GM04504 (cell line): ENCODE measurements at regions not wholly inside any gene's neighbourhood (a gene's known extent, or its start where the extent isn't known, plus 50 kb on each side); places are given as distances from the start of the nearest gene placed in this dataset.
"Not testable (repeated sequence)": the region's sequence is repeated elsewhere in the genome, so short reads cannot be mapped to it uniquely, and the experiment has no call there.

Experiments
- DNase-seq: peaks from one replicate; pipeline ENCODE4 v3.0.0-alpha.2; 2012; ENCODE audit warnings: low read depth

DNA sequence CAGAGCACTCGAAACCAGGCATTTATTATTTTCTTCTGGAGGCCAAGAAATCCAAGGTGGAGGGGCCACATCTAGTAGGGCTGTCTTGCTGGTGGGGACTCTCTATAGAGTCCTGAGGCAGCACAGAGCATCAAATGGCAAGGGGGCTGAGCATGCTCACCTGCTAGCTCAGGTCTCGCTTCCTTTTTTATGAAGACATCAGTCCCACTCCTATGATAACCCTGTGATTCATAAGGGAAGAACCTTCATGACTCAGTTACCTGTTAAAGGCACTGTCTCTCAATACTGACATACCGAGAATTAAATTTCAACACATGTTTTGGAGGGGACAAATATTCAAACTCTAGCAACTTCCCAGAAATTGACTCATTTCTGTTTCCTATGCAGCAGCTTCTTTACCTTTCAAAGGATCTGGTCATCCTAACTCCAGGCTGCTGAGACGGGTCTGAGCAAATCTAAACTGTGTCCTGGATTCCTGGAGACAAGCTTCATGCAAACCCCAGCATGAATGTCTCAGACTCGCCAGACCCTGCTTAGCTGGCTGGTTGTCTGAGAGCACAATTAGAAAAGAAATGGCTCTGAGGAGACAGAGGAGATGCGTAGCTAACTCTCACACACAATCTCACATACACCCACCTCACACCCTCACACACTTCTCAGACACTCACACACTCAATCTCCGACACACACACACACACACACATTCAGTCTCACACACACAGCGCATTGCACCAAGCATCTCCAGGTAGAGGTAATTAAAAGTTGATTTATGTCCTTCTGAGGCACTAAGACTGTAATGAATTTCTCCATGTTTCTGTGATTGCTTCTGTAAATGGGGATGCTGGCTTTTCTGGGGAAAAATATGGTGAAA, 280.8 kb downstream of the BCL2L11 start:
- DNase-seq = not testable (repeated sequence)

DNA sequence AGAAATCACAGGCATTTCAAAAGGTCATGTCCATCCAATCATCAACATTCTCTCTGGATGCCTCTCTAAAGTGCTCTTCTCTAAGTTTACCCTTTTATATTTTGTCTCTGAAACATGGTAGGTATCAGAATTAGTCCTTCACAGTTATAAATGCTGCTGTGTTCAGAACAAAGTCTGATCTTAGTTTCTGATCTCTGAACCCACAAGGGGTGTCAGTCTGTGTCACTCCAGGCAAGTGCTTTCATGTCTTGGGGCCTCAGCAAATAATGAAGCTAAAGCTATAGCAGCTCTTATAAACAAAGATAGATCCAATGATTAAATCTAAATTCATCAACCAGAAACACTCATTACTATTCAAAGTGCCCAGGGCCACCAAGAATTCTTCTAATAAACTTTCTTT, 281.7 kb downstream of the BCL2L11 start:
- not testable (repeated sequence) for DNase-seq

DNA sequence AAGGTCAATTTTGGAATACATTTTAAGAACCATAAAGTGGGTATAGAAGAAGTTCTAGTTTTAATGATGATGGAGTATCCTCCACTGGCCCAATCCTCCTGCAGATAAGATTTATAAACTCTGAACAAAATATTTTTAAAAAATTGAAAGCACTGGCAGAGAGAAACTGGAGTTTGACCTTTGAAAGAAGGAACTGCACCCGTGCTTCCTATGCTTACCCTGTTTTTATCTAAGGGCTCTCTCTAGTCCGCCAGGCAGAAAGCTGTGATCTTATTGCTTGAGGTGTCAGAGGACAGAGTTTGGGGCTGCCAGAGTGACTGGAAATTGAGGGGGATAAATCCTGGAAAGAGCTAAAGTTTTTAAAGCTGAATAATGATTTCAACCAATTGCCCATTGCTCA, 282.6 kb downstream of the BCL2L11 start:
- not testable (repeated sequence) for DNase-seq

DNA sequence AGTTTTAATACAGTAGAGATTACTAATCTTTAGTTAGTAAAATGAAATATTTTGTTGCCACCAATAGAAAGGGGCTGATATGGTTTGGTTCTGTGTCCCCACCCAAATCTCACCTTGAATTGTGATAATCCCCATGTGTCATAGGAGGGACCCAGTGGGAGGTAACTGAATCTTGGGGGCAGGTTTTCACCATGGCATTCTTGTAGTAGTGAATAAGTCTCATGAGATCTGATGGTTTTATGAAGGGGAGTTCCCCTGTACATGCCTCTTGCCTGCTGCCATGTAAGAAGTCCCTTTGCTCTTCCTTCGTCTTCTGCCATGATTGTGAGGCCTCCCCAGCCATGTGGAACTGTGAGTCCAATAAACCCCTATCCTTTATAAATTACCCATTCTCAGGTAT, 285.9 kb downstream of the BCL2L11 start:
- not testable (repeated sequence) for DNase-seq

DNA sequence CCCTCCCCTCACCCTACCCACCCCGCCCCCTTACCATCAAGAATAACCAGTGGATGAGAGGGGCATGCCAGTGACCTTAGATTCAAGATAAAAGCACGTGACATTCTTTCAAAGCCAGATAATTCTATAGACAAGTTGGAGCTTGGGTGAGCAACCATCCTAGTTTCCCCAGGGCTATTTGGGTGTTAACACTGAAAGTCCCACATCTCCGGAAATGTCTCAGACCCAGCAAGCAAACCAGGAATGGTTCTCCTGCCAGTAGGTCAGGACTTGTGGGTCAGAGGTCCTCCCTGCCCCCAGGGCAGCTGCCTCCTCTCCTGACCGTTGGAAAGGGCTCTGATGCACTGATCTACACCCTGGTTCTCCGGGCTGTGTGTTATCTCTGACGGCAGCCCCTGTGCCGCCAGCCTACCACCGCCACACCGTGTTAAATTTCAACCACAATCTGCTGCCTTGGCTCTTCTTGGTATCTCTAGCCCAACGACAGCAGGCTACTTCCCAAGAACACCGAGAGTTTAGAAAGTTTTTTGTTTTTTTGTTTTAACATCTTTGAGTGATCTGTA, 287.0 kb downstream of the BCL2L11 start:
- DNase-seq = not testable (repeated sequence)

DNA sequence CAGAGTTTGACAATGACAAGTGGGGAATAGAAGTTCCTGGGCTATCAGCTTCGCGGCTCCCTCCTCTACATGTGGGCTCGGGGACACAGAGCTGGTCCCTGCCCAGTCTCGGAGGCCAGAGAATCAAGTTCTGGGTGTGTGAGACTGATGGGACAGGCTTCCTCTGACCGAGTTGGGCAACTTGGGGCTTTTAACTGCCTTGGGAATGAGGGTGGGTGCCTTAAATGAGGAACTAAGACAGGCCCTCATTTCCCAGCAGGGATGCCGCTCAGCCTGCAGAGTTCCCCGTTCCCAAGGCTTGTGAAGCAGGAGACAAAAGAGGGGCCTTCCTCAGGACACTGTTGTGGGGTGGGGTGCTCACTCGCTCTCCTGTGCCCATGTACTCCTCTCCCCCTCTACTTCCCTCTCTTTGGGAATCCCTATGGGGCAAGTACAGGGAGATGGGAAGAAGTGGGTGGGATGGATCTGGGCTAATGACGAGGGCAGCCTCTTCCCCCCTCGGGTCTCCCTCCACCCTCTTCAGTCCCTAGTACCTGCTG, 290.2 kb downstream of the BCL2L11 start:
- not testable (repeated sequence) for DNase-seq

DNA sequence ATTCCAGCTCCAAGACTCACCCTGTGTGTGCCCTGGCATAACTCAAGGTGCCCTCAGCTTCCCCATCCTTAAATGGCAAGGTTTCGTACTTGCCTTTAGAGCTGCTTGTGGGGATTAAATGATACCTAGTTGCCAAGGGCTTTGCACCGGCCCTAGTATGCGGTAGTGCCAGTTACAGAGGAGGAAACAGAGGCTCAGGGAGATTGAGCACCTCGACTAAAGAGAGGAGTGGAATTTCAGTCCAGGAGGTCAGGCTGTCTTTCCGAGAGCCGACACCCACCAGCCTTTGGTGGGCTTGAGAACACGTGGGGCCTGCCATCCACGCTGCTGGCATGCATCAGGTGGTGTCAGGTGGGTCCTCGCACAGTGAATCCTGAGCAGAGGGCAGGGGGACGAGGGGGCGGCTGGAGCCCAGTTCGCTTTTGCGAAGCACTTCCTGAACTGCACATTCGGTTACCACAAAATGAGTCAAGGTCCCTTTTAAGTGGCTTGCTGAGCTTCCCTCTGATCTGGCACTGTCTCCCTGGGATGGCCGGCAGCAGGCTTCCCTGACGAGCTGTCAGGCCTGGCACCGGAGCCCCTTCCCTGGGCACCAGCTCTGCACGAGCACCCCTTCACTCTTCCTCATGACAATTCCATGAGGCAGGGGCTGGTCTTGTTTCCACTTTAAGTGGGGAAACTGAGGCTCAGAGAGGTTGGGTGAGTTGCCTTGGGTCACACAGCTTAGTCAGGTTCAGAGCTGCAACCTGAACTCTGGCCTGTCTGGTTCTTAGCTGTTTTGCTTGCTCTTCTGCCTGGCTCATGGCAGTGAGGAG, 291.4 kb downstream of the BCL2L11 start:
- not testable (repeated sequence) for DNase-seq

DNA sequence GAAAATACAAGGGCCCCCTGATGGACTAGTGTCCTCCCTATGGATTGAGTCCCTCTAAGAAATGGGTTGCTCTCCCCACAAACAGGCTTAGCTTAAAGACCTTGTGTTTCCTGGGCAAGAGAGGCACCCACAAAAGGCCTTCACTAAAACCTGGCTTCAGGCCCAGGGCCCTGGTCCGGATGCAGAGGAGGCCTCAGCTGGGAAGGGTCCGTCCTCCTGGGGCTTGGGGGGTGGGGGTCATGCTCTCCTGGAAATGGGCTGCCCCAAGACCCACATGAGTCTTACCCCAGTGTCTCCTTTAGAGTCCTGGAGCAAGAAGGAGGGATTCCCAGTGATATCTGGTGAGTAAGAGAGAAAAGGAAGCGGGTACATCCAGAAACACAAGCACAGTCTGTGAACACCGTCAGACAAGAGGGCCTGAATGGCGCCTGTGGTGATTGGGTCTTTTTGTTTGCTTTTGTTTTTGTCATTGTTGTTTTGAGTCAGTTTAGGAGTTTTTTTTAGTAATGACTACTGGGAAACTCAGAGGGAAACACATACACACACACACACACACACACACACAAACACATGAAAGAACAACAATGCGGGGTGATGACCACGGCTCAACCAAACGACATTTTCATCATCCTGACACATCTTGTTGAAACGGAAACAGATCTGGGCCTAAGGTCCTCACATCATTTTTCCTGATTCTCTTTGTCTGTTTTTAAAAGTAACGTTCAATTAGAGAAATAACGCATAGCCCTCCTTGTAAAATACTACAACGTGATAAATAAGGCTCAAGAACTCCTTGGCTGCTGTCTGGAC, 292.3 kb downstream of the BCL2L11 start:
- not testable (repeated sequence) for DNase-seq

DNA sequence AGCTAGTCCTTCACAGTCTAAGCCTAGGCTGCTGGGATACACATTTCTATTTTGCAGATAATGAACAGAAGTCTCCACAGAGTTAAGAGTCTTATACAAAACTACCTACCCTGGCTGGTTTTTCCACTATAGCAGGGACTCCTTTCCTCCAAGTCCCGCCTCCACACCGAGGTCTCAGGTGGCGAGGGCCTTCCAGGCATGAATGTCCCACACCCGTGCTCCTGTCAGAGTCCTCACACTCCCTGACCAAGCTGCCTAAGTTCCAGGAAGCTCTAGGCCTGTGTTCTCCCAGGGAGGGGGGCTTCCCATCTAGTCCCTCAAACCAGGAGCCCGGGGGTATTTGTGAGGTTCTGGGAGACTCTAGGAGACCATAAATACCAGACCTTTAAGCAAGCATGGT, 293.2 kb downstream of the BCL2L11 start:
- DNase-seq = not testable (repeated sequence)

DNA sequence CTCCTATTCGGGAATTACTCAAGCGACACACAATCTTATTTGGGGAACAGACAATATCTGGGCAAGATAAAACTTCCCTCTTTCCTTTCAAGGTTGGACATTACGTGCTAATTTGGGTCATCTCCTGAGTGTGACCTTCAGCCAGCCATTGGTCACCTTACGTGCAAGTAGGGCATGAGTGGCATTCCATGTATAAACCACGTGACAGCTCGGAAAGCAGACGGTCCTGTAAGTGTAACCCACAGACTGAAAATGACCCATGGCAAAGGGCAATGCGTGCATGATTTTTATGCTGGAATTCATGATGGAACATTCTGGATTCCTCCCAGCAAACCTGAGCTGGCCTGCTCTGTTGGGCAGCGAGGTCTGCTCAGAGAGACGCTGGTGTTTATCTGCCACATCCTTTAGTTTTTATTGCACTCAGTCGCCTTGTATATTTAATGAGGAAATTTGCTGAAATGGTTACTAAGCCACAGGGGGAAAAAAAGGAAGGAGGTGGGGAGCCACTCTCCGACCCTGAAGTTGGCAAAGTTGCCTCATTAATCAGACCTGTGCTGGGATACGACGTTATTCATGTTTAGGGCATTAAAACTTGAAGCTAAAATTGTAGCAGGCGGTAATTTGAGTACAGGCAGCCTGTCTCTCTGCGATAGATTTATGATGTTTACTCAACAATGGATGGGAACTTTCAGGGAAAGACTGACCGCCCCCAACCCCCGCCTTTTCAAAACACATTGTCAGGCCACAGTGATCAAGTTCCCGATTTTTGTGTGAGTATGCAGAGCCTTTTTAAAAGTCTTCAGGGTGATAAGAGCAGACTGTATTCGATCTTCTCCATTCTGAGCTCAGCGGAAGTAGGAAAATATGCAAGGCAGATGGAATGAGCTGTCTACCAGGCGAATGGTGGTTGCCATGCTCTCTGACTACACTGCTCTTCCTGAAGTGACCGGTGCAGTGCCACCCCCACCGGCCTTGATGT, 295.3 kb downstream of the BCL2L11 start:
- DNase-seq = not testable (repeated sequence)

DNA sequence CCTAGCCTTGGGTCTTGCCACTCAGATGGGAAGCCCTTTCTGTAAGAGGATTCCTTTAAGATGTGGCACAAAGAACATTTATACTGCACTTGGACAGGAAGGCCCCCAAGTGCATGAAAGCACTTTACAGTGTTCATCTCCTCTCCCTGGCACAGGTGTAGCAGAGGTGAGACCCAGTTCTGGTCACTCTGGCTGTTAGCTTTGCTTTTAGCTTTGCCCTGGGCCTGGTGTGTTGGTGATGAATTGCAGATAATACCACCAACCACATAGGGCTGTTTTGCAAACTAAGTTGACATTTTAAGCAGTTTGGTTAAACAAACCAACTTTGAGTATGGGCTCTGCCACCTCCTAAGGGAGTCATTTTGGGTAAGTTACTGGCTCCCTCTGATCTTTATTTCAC, 296.3 kb downstream of the BCL2L11 start:
- not testable (repeated sequence) for DNase-seq

DNA sequence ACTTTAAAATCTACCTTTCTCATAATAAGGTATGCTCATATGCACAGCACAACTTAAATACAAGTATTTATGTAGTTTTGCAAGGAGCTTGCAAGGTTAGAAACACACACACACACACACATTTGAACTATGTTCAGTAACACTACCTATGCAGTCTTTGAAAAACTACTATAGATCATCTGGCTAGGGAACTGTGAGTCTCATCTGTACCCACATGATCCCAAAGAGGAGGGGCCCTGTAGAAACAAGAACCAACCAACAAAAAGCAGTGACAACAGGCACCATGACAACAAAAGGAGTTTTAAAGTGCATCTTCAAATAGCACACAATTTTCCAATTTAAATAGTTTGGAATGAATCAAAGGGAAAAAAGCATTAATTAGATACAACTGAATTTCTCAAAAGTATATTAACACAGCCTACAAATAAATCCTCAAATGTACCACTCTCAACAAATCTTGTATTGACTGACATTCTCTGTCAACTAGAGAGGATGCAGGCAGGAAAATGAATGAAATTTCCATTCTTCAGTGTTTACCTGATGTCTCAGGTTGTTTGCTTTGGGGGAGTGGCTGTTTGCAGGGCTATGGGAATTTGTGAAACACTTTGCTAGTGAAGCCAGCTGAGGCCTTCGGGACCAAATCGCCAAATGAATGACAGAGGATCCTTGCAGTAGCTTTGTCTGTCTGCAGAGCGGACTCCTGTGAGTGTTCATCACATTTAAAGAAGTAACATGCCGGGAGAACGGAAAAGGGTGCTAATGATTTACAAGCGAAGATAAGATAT, 297.6 kb downstream of the BCL2L11 start:
- DNase-seq = not testable (repeated sequence)

DNA sequence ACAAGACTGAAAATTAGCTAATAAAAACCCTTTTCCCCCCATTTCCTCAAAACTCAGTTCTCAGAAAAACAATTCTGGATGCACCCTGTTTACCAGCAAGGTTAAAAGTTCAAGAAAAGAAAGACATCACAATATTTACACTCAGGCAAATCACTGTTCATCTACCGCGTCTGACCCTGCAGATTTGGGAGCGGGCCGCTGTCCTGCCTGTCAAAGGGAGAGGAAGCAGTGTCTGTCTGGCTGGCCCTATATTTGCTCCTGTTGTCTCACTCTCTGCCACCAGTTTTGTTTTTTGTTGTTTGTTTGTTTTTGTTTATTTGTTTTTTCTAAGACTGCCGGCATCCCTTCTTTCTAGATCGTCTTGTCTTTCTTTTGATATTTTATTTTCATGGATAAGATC, 299.4 kb downstream of the BCL2L11 start:
- DNase-seq = not testable (repeated sequence)

DNA sequence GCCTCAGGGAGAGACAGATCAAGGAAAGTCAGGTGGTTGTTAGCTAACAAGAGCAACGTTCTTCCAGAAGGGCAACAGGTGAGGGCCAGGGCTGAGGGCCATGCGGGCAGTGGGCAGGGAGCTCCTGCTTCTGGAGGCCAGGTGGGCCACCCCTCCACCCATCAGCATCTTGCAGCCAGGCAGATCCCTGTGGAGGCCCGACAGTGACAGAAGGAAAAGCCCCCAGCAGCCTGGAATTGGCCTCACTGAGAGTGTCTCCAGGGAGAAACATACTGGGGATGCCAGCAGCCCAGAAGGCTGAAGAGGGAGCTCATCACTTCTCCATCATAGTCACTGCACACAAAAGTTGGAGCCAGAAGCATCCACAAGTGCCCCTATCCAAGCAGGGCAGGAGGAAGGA, 300.1 kb downstream of the BCL2L11 start:
- DNase-seq = not testable (repeated sequence)

DNA sequence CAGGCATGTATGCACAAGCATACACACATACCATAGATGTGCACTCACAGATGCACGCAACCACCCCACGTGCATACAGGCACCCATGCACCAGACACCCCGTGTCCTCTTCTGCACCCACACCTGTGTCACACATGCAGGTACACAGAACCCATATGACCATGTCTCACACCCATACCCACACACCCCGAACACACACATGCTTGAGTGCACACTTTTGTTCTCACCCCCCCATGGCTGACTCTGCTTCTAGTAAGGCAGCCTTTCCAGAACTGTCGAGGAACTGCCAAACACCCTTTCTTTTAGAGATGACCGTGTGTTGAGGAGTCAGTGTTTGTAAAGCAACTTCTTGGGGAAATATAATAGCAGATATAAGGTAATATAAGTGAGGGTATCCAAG, 301.2 kb downstream of the BCL2L11 start:
- not testable (repeated sequence) for DNase-seq

DNA sequence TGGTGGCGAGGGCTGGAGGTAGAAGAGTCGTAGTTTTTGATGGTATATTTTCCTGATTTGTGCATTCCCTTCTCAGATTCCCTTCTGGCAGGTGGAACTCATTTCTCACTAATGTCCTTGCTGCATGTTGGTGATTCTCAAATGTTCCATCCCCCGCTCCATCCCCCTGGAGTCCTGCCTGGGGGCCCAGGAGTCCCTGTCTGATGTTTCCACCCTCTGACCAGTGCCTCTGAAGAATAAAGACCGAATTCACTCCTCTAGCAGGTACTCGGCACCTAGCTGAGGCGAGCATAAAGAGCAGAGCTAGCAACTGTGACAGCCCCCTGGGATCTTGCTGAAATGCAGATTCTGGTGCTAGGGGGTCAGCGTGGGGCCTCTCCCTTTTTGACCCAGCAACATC, 301.8 kb downstream of the BCL2L11 start:
- not testable (repeated sequence) for DNase-seq

DNA sequence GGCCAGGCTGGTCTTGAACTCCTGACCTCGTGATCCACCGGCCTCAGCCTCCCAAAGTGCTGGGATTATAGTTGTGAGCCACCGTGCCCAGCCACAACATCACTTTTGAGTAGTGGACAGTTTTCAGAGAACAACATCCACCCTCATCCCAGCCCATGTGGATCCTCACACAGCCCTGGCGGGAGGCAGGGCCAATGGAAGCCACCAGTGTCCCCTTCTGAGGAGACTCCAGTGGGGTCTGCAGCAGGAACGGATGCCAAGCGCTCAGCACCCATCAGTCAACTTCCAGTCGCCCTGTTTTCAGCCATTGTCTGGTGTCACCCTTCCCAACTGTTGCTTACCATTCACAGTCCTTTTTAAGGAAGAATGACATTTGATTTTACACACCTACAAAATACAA, 302.5 kb downstream of the BCL2L11 start:
- not testable (repeated sequence) for DNase-seq

DNA sequence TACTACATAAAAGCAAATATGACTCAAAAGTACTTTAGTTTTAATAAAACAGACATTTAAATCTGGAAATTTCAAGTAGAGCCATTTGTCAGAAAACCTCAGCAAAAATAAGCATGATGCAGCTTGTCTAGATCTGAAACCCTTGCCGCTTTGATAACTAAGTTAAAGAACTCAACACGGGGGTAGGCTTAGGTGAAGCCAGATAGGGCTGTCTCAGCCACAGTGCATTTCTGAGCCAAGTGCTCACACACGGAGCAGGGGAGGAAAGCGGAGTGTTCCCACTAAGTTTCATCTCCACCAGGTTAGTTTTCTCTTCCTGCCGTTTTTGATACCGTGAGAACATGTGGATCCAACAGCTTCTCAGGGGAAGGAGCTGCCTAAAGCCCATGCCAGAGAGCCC, 303.5 kb downstream of the BCL2L11 start:
- DNase-seq = not testable (repeated sequence)

DNA sequence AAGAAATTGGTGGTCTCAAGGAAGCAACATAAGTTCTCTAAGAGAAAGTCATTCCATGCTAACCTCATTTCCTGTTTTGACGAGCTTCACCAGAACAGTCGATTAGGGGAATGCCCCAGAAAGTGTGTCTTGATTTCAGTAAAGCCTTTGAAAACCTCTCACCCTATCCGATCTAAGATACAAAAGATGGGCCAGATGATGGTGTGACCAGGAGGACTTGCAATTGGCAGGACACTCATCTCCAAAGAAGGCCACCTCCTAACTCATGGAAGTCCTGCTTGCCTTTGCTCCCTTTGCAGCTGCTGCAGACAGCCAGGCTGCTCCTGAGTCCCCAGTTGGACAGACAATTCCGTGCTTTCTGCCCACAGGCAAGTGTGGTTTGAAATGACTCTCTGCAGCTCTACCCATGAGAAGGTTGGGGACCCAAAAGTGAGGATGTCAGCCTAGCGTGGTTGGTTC, 304.2 kb downstream of the BCL2L11 start:
- not testable (repeated sequence) for DNase-seq
